ENCODE measurements at regions not wholly inside any gene's neighbourhood (a gene's known extent, or its start where the extent isn't known, plus 50 kb on each side); places are given as distances from the start of the nearest gene placed in this dataset.

GRCh38 chr7:136654406-136654805 is 214.0 kb upstream of the CHRM2 start:
- CTCF ChIA-PET, result no interaction called here

More at GRCh38 chr7:136654406-136654805, 214.0 kb upstream of the CHRM2 start:
- Histone ChIP-seq H3K4me3 (replicated peaks in 1 of 3; ENCODE audit: insufficient read depth in 1 of 3, low read depth in 1 of 3, low read length in 3 of 3) (no peak overlapping the region), H3K9me1 (replicated peaks; ENCODE audit: control insufficient read depth, extremely low read depth, insufficient read depth, low read length) (no peaks in the 10 kb centered on the region), H3K4me1 (ENCODE audit: control insufficient read depth, extremely low read depth, insufficient read depth, low read length) (no peaks in the 10 kb centered on the region), H4K20me1 (replicated peaks; ENCODE audit: control insufficient read depth, extremely low read depth, insufficient read depth, low read length) (no peaks in the 10 kb centered on the region), H3K36me3 (ENCODE audit: control insufficient read depth in 2 of 2, extremely low read depth in 1 of 2, insufficient read depth in 2 of 2, low read length in 2 of 2) (no peaks in the 10 kb centered on the region), H3K9me3 (replicated peaks; ENCODE audit: control insufficient read depth, insufficient read depth, low read length) (no peaks in the 10 kb centered on the region), H3K9ac (replicated peaks; ENCODE audit: extremely low read depth, insufficient read depth, low read length) (no peak overlapping the region), H3K4me2 (ENCODE audit: insufficient read depth, low read length) (no peak overlapping the region), H3K27ac (ENCODE audit: insufficient read depth, low read depth, low read length) (no peak overlapping the region), H2AFZ (ENCODE audit: low read depth, low read length) (no peak overlapping the region), H3K79me2 (ENCODE audit: control insufficient read depth, insufficient read depth, low read length) (no peaks in the 10 kb centered on the region), H3K27me3 (ENCODE audit: control insufficient read depth in 2 of 2, insufficient read depth in 2 of 2, low read length in 2 of 2) (no peaks in the 10 kb centered on the region)
- no TSS peak for BruUV-seq (replicated peaks)
- POLR2A ChIA-PET, result no interaction called here
- no peak for TF ChIP-seq POLR2A (IDR thresholded peaks at IDR 0.05; ENCODE audit: low read depth, low read length)
- no peak for TF ChIP-seq MAX (IDR thresholded peaks at IDR 0.05; ENCODE audit: insufficient read depth, insufficient read length)
- TF ChIP-seq JUN (IDR thresholded peaks at IDR 0.05; ENCODE audit: borderline replicate concordance, insufficient read depth, insufficient read length, low read depth), result no peak
- TF ChIP-seq EZH2 (IDR thresholded peaks at IDR 0.05; ENCODE audit: borderline replicate concordance, low read depth, low read length, severe bottlenecking), result no peak
- no peak for TF ChIP-seq POLR2AphosphoS5 (IDR thresholded peaks at IDR 0.05; ENCODE audit: insufficient read depth, low read depth, low read length)
- TF ChIP-seq FOS (IDR thresholded peaks at IDR 0.05; ENCODE audit: borderline replicate concordance, insufficient read depth, low read length), result no peak
- TF ChIP-seq CTCF (IDR thresholded peaks at IDR 0.05; ENCODE audit: extremely low read depth in 1 of 2, insufficient read depth in 1 of 2, low read depth in 1 of 2, low read length in 2 of 2), result no peak
- no peak for TF ChIP-seq MYC (IDR thresholded peaks at IDR 0.05; ENCODE audit: low read depth, low read length)
- no peak for TF ChIP-seq GATA2 (IDR thresholded peaks at IDR 0.05; ENCODE audit: insufficient read depth, insufficient read length, low read depth, low read length)
- no peak for DNase-seq (ENCODE audit: low read depth, low spot score)
- FAIRE-seq, result no peak
- dilution Hi-C loops (cut with MboI; ENCODE audit: extremely low pct_ligation_motif_present, low sequenced_read_pairs), result no loop called here
- intact Hi-C loops (cut with micrococcal nuclease), result no loop called here

Measured in endothelial cell of umbilical vein (primary cell).